Embryonic facial prominence (tissue), 1 donor: ENCODE measurements at regions not wholly inside any gene's neighbourhood (a gene's known extent, or its start where the extent isn't known, plus 50 kb on each side); places are given as distances from the start of the nearest gene placed in this dataset.
"Not testable (repeated sequence)": the region's sequence is repeated elsewhere in the genome, so short reads cannot be mapped to it uniquely, and the experiment has no call there.

ENCODE experiments used
- DNase-seq: peaks from one replicate; pipeline ENCODE4 v3.0.0-alpha.2; 2016; ENCODE audit errors: extremely low spot score

- no peak for DNase-seq
Measured at GRCh38 chr15:53034767-53035245, 244.7 kb upstream of the ONECUT1 start.

DNA sequence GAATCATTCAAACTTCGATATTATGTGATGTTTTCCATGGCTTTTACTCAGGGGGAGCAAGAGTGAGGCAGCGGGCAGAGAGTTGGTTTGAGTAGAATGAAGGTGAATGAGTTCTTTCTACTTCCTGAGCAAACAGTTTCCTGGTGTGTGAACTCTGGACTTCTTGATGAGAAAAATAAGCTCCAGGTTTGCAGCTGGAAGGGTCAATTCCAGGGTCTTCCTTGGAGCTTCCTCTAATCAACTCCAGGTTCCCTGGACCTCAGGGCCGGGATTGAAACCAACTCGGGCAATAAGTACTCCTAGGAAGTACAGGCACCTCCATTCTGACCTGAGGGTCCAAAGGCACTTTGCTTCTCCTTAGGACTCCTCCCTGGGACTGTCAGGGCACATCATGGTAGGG is 243.6 kb upstream of the ONECUT1 start:
- DNase-seq: no peak

DNA sequence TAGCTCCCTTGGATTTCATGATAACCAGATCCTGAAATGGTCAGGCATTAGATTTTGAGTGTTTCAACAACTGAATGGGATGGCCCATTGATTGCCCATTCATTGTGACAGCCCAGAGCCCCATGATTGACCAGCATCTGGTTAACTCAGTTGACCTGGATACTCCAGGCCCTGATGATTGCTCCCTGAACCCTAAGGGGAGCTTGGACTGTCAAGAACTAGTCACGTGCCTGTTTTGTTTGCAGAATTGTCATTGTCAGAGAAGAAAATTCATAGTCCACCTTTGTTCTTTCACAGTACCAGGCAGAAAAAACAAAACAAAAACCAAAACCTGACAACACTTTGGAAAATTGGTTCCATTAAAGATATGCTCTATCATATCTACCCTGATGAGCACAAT is 241.3 kb upstream of the ONECUT1 start:
- DNase-seq: no peak

- DNase-seq: no peak
Measured at GRCh38 chr15:53022788-53023187, 232.7 kb upstream of the ONECUT1 start.

GRCh38 chr15:53013329-53013728 is 223.2 kb upstream of the ONECUT1 start:
- no peak for DNase-seq

DNA sequence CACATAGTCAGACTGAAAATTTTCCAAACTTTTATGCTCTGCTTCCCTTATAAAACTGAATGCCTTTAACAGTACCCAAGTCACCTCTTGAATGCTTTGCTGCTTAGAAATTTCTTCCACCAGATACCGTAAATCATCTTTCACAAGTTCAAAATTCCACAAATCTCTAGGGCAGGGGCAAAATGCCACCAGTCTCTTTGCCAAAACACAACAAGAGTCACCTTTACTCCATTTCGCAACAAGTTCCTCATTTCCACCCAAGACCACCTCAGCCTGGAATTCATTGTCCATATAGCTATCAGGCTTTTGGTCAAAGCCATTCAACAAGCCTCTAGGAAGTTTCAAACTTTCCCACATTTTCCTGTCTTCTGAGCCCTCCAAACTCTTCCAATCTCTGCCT is 221.6 kb upstream of the ONECUT1 start:
- not testable (repeated sequence) for DNase-seq

- DNase-seq: no peak
Measured at GRCh38 chr15:53009093-53009492, 219.0 kb upstream of the ONECUT1 start.

DNA sequence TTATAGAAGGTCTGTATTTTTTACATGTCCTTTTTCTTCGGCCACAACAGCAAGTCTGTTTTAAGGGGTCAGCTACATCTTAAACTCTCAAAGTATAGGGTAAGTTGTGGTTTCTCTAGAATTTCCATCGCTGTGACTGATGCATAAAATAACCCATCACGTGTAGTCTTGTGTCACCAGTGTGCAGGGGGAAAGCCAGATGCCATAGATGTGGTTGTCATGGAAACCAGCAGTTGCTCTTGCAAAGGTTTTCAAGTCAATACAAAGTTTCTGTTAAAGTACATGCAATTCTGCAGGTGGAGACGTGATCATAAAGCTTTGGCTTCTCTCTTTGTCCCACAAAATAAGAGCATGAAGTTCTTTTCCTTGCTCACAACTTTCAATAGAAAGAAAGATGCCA is 210.3 kb upstream of the ONECUT1 start:
- DNase-seq: no peak

- no peak for DNase-seq
Measured at GRCh38 chr15:52997123-52997522, 207.0 kb upstream of the ONECUT1 start.

DNA sequence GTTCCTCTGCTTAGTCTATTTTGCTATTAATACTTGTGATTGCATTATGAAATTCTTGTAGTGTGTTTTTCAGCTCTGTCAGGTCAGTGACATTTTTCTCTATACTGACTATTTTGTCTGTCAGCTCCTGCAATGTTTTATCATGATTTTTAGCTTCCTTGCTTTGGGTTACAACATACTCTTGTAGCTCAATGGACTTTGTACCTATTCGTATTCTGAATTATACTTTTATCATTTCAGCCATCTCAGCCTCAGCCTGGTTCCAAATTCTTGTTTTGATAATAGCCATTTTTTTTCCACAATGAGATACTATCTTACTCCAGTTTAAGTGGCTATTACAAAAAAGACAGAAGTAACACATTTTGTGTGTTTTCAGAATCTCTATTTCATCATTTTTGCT is 204.2 kb upstream of the ONECUT1 start:
- no peak for DNase-seq

- DNase-seq: no peak
Measured at GRCh38 chr15:52984507-52984906, 194.4 kb upstream of the ONECUT1 start.

DNA sequence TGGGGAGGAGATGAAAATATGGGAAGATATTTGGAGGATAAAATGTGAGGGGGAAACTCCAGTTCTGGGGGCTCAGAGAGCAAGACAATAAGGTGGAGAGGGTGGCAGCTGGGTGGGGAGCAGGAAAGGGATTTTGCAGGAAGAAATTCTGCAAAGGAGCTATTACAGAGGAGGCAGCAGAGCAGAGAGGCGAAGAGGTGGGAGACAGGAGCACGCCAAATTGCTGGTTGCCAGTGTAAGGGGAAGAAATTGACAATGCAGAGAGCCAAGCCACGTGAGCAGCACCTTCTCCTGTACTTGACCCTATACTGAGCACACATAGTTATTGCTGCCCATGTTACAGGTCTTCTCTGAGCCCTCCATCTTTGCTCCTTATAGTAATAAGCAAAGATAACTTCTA is 190.3 kb upstream of the ONECUT1 start:
- no peak for DNase-seq

DNA sequence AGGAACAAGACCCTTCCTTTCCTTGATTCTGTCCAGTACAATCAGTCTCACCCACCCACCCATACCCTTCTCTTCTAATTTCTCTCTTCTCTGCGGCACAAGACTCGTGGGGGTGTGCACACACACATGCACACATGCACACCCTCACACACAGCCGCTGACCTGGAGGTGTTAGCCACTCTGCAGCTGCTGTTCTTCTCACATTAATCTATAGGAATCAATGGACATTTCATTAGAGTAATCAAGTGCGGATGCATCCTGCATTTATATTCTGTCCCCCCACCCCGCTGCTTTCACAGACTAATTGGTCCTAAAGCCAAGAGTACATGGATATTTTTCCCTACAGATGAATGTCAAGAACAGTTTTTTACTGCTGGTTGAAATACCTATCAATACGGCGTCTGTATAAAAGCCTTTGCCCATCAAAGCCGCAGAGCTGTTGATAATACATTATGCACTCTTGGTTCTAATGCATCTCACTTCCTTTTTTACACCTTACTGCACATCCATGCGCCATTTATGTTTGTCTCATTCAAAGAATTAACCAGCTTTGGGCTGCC is 186.5 kb upstream of the ONECUT1 start:
- DNase-seq: no peak

DNA sequence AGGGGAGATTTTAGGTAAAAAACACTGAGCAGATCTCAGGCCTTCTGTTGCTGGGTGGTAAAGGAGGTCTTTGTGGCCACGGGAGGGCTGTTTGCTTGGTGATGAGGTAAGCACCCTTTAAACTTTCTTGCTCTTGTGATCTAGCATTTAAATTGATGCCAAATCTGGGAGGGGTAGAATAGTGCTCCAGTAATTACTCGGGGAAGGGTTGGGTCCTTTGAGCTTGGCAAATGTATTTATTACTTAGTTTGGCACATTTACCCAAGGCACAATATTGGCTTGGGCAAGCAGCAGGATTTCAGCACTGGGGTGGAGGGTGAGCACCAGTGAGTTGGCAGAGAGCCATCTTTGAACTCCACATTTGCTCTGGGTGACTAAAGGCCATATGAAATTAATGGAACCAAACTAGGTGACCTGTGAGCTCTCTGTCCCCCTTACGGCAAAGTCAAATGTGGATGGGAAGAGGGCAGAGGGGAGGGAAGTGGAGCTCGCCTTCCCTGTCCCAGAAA is 185.9 kb upstream of the ONECUT1 start:
- no peak for DNase-seq

DNA sequence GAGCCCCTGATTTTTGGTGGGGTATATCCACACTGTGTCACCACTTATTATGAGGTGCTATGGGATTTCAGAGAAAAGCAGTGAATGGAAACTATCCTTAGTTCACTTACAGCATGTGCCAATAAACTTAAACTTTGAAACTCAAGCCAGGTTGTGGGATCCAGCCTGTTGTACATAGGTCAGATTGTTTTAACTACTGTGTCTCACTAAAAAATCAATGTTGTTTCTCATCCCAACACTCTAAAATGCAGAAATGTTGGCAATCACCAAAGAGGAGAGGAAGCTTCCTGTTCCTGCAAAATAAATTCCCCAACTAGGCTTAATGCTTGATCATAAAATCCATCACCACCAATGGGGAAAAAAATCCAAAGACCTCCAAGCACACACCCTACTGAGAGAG is 173.7 kb upstream of the ONECUT1 start:
- DNase-seq: no peak

- no peak for DNase-seq
Measured at GRCh38 chr15:52960283-52960682, 170.1 kb upstream of the ONECUT1 start.

DNA sequence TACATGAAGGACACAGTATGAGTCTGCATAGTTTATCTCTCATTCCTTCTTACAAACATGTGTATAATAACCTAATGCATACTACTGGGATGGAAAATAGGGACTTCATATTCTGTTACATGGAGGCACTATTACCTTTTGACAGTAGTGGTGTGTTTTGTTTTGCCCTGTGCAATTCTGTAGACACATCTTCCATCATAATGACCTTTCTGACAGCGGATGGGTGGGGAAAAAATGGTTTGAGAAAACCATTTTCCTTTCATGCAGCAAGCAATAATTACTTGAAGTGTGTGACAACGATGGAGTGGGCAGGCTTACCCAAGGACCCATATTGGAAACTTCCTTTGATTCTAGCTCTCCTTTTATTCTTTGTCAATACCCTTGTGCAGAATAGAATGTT is 153.6 kb upstream of the ONECUT1 start:
- DNase-seq: no peak

DNA sequence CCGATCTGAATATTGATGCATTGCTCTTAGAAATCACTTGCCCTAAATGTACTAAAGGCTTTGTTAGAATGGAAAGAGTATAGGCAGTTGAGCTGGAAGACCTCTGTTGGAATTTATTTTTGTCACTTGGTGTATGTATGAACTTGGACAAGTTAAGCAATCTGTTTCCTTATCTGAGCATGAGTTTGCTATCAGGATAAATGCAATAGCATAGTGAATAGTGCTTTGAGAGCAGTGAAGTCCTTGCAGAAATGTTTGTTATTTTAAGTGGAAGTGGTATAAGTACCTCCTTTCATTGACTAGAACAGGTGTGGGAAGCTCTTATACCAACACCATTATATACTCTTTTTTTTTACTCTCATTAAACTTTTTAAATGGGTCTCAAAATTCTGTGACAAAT is 146.4 kb upstream of the ONECUT1 start:
- DNase-seq: no peak

- DNase-seq: no peak
Measured at GRCh38 chr15:52925130-52925529, 135.0 kb upstream of the ONECUT1 start.

- no peak for DNase-seq
Measured at GRCh38 chr15:52924630-52925029, 134.5 kb upstream of the ONECUT1 start.

GRCh38 chr15:52923626-52924025 is 133.5 kb upstream of the ONECUT1 start:
- DNase-seq: no peak

DNA sequence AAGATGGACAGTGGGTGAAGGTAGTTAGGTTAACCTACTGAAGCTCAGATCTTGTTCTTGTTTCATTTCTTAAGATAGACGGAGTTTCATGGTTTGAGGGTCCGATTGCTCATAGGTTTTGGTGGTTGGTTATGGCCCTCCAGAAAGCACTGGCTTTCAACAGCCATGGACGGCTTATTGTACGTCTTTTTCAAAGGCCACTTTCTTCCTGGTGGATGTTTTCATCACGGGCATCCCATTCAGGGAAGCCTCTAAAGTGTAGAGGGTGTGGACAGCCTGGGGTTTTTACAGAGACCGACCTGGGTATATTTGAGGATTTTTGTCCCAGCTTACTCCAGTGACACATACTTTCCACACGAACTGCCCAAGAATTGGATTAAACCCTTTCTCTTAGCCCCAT is 132.7 kb upstream of the ONECUT1 start:
- DNase-seq: no peak

- DNase-seq: no peak
Measured at GRCh38 chr15:52912172-52912571, 122.0 kb upstream of the ONECUT1 start.

DNA sequence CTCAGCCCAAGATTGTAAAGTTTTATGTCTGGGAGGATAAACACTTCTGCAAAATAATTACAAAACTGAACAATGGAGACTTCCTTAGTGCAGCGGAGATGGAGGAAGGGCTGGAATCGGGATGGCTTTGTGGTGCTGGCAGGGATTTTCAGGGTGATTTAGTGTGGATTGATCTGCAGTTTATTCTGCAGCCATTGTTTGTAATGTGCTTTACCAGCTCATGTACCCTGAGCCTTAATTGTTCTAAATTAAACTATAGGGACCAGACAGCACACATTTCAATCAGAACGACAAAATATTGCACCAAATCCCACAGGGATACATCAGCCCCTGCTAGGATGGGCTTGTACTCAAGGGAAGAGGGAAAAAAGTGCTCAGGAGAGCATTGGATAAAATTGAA is 103.2 kb upstream of the ONECUT1 start:
- DNase-seq: no peak
